Liver (tissue), 8 donors: ENCODE measurements at regions not wholly inside any gene's neighbourhood (a gene's known extent, or its start where the extent isn't known, plus 50 kb on each side); places are given as distances from the start of the nearest gene placed in this dataset.

ENCODE experiments used
- DNase-seq: peaks from one replicate; pipeline ENCODE4 v3.0.0-alpha.2; 2017; ENCODE audit warnings: low spot score
- H3K27ac ChIP-seq, 2 donors: one replicate each; pipeline ENCODE4 v1.7.0; 2013; ENCODE audit warnings: inconsistent platforms in 2 of 2, low read length in 2 of 2, control low read depth in 1 of 2, low read depth in 1 of 2, mild to moderate bottlenecking in 1 of 2
- H3K27me3 ChIP-seq, 4 donors: one replicate each; pipeline versions ENCODE4 v1.6.1 to v1.7.0; 2013; ENCODE audit warnings: low read length in 3 of 4, inconsistent platforms in 1 of 4, mild to moderate bottlenecking in 1 of 4, moderate library complexity in 1 of 4; ENCODE audit not compliant: control insufficient read depth in 4 of 4, insufficient read depth in 4 of 4
- H3K36me3 ChIP-seq, 4 donors: one replicate each; pipeline versions ENCODE4 v1.6.1 to v1.7.0; 2013; ENCODE audit warnings: low read length in 3 of 4, mild to moderate bottlenecking in 3 of 4, low read depth in 1 of 4, moderate library complexity in 1 of 4; ENCODE audit not compliant: control insufficient read depth in 4 of 4, insufficient read depth in 3 of 4
- H3K4me1 ChIP-seq, 4 donors: one replicate each; pipeline versions ENCODE4 v1.6.1 to v1.7.0; 2013; ENCODE audit warnings: low read length in 3 of 4, mild to moderate bottlenecking in 3 of 4, moderate library complexity in 1 of 4; ENCODE audit not compliant: control insufficient read depth in 4 of 4, insufficient read depth in 4 of 4
- H3K4me3 ChIP-seq, 3 donors: one replicate each; pipeline versions ENCODE4 v1.6.1 to v1.7.0; 2013; ENCODE audit warnings: low read length in 3 of 3, control low read depth in 1 of 3, low read depth in 1 of 3, mild to moderate bottlenecking in 1 of 3
- H3K9ac ChIP-seq, 2 donors: one replicate each; pipeline ENCODE4 v1.7.0; 2013; ENCODE audit warnings: low read length in 2 of 2, mild to moderate bottlenecking in 2 of 2, moderate library complexity in 2 of 2, control low read depth in 1 of 2, low read depth in 1 of 2
- H3K9me3 ChIP-seq, 4 donors: one replicate each; pipeline versions ENCODE4 v1.6.1 to v1.7.0; 2013; ENCODE audit warnings: low read length in 3 of 4; ENCODE audit not compliant: control insufficient read depth in 4 of 4
- CTCF ChIP-seq: fragments of 150-350 bp; IDR thresholded peaks from 2 replicates; pipeline ENCODE4 v1.5.1; 2017; ENCODE audit warnings: improper control_type of control experiment, low read depth, low read length; ENCODE audit not compliant: missing input control
- EGR1 ChIP-seq, 2 donors: IDR thresholded peaks; 2 replicates each; pipeline ENCODE4 v1.6.1; 2016 to 2018; ENCODE audit warnings: antibody characterized with exemption in 2 of 2, low read depth in 2 of 2
- FOXA1 ChIP-seq: IDR thresholded peaks from 2 replicates; pipeline ENCODE4 v1.6.1; 2016; ENCODE audit warnings: antibody characterized with exemption
- FOXA2 ChIP-seq: IDR thresholded peaks from 2 replicates; pipeline ENCODE4 v1.6.1; 2016; ENCODE audit warnings: antibody characterized with exemption
- GABPA ChIP-seq, 2 donors: IDR thresholded peaks in 1 of 2; conservative IDR thresholded peaks in 1 of 2; 2 replicates each; pipeline ENCODE4 v1.6.1; 2016; ENCODE audit warnings: antibody characterized with exemption in 2 of 2, mild to moderate bottlenecking in 1 of 2, moderate library complexity in 1 of 2
- HNF4A ChIP-seq, 2 donors: conservative IDR thresholded peaks; 2 replicates each; pipeline ENCODE4 v1.6.1; 2016; ENCODE audit warnings: antibody characterized with exemption in 2 of 2, mild to moderate bottlenecking in 2 of 2
- HNF4G ChIP-seq: IDR thresholded peaks from 2 replicates; pipeline ENCODE4 v1.6.1; 2016; ENCODE audit warnings: antibody characterized with exemption
- JUND ChIP-seq, 2 donors: IDR thresholded peaks; 2 replicates each; pipeline ENCODE4 v1.6.1; 2016; ENCODE audit warnings: antibody characterized with exemption in 2 of 2
- MAX ChIP-seq: IDR thresholded peaks from 2 replicates; pipeline ENCODE4 v1.6.1; 2016; ENCODE audit warnings: antibody characterized with exemption
- NR2F2 ChIP-seq: IDR thresholded peaks from 2 replicates; pipeline ENCODE4 v1.6.1; 2016; ENCODE audit warnings: antibody characterized with exemption
- RAD21 ChIP-seq, 2 donors: IDR thresholded peaks; 2 replicates each; pipeline ENCODE4 v1.6.1; 2016; ENCODE audit warnings: antibody characterized with exemption in 2 of 2, mild to moderate bottlenecking in 2 of 2
- REST ChIP-seq: IDR thresholded peaks from 2 replicates; pipeline ENCODE4 v1.6.1; 2016; ENCODE audit warnings: antibody characterized with exemption, mild to moderate bottlenecking
- RXRA ChIP-seq, 2 donors: IDR thresholded peaks; 2 replicates each; pipeline ENCODE4 v1.6.1; 2017 to 2018; ENCODE audit warnings: antibody characterized with exemption in 2 of 2, mild to moderate bottlenecking in 1 of 2
- SP1 ChIP-seq: IDR thresholded peaks from 2 replicates; pipeline ENCODE4 v1.6.1; 2018; ENCODE audit warnings: antibody characterized with exemption, mild to moderate bottlenecking
- TAF1 ChIP-seq: conservative IDR thresholded peaks from 2 replicates; pipeline ENCODE4 v1.6.1; 2016; ENCODE audit warnings: antibody characterized with exemption, mild to moderate bottlenecking
- YY1 ChIP-seq: IDR thresholded peaks from 2 replicates; pipeline ENCODE4 v1.6.1; 2016; ENCODE audit warnings: antibody characterized with exemption, mild to moderate bottlenecking
- ZBTB33 ChIP-seq: IDR thresholded peaks from 2 replicates; pipeline ENCODE4 v1.6.1; 2016; ENCODE audit warnings: antibody characterized with exemption
- WGBS: extraction: QIAGEN DNeasy Blood & Tissue Kit; methylation state at CpG from one replicate; pipeline ENCODE4 v1.1.7; 2013; 5-methylcytosine and 5-hydroxymethylcytosine counted together
- donor health status: healthy.
- donor health status: healthy.
- donor health status: healthy.
- donor health status: healthy.
- donor health status: healthy.

GRCh38 chr12:127619869-127620734 lies 646.9 kb upstream of the TMEM132C start:
- H3K4me3 ChIP-seq = no peak overlapping the region
- 70% methylated on average over 10 of the region's 10 CpGs for WGBS

GRCh38 chr12:127620735-127621355 lies 646.1 kb upstream of the TMEM132C start:
- Histone ChIP-seq H3K27ac (no peak overlapping the region), H3K27me3 (no peaks in the 10 kb centered on the region), H3K36me3 (no peaks in the 10 kb centered on the region), H3K4me3 (no peak overlapping the region), H3K9ac (no peak overlapping the region), H3K9me3 (peaks cover 0 to 4% (median 2%) of the 10 kb centered on the region in 4 donors), H3K4me1 (no peaks in the 10 kb centered on the region)
- 61% methylated on average over 2 of the region's 2 CpGs for WGBS
- no peak for DNase-seq
- TF ChIP-seq GABPA (IDR thresholded peaks at IDR 0.05 in 1 of 2, conservative IDR thresholded peaks at IDR 0.05 in 1 of 2) = no peak
- no peak for TF ChIP-seq RXRA (IDR thresholded peaks at IDR 0.05)
- TF ChIP-seq YY1 = no peak
- TF ChIP-seq HNF4G = no peak
- TF ChIP-seq ZBTB33 = no peak
- TF ChIP-seq MAX = no peak
- no peak for TF ChIP-seq NR2F2
- no peak for TF ChIP-seq EGR1 (IDR thresholded peaks at IDR 0.05; ENCODE audit: low read depth in 2 of 2)
- TF ChIP-seq HNF4A (conservative IDR thresholded peaks at IDR 0.05) = no peak
- no peak for TF ChIP-seq SP1
- no peak for TF ChIP-seq CTCF
- no peak for TF ChIP-seq FOXA2
- TF ChIP-seq FOXA1 = no peak
- no peak for TF ChIP-seq RAD21 (IDR thresholded peaks at IDR 0.05)

More at GRCh38 chr12:127619869-127620734, 646.9 kb upstream of the TMEM132C start:
- no peak overlapping the region for H3K9ac ChIP-seq
- DNase-seq = no peak
- H3K9me3 ChIP-seq = peaks cover 0 to 4% (median 2%) of the 10 kb centered on the region in 4 donors
- TF ChIP-seq YY1 = no peak
- no peak for TF ChIP-seq REST
- TF ChIP-seq FOXA1 = no peak
- TF ChIP-seq HNF4A (conservative IDR thresholded peaks at IDR 0.05) = no peak
- no peak for TF ChIP-seq FOXA2
- TF ChIP-seq RXRA (IDR thresholded peaks at IDR 0.05) = no peak
- no peak for TF ChIP-seq EGR1 (IDR thresholded peaks at IDR 0.05; ENCODE audit: low read depth in 2 of 2)
- TF ChIP-seq GABPA (IDR thresholded peaks at IDR 0.05 in 1 of 2, conservative IDR thresholded peaks at IDR 0.05 in 1 of 2) = no peak
- TF ChIP-seq TAF1 = no peak
- no peak for TF ChIP-seq RAD21 (IDR thresholded peaks at IDR 0.05)
- TF ChIP-seq NR2F2 = no peak
- TF ChIP-seq MAX = no peak
- no peak for TF ChIP-seq JUND (IDR thresholded peaks at IDR 0.05)
- H3K36me3 ChIP-seq = no peaks in the 10 kb centered on the region
- no peaks in the 10 kb centered on the region for H3K27me3 ChIP-seq
- H3K27ac ChIP-seq = no peak overlapping the region
- H3K4me1 ChIP-seq = no peaks in the 10 kb centered on the region
